Mucosa of rectum (tissue), 2 donors: ENCODE measurements at regions not wholly inside any gene's neighbourhood (a gene's known extent, or its start where the extent isn't known, plus 50 kb on each side); places are given as distances from the start of the nearest gene placed in this dataset.

Experiments used
- H3K27ac ChIP-seq, 2 donors: one replicate each; pipeline ENCODE4 v1.7.0; 2013; ENCODE audit warnings: inconsistent platforms in 2 of 2, low read depth in 2 of 2, low read length in 2 of 2
- H3K27me3 ChIP-seq, 2 donors: one replicate each; pipeline ENCODE4 v1.7.0; 2013; ENCODE audit warnings: low read length in 2 of 2; ENCODE audit not compliant: control insufficient read depth in 2 of 2, insufficient read depth in 2 of 2
- H3K36me3 ChIP-seq, 2 donors: one replicate each; pipeline ENCODE4 v1.7.0; 2013; ENCODE audit warnings: low read length in 2 of 2; ENCODE audit not compliant: control insufficient read depth in 2 of 2, insufficient read depth in 2 of 2
- H3K4me1 ChIP-seq, 2 donors: one replicate each; pipeline ENCODE4 v1.7.0; 2013; ENCODE audit warnings: low read length in 2 of 2, mild to moderate bottlenecking in 1 of 2; ENCODE audit not compliant: control insufficient read depth in 2 of 2, insufficient read depth in 2 of 2
- H3K4me3 ChIP-seq, 2 donors: one replicate each; pipeline ENCODE4 v1.7.0; 2013; ENCODE audit warnings: low read length in 2 of 2
- H3K9ac ChIP-seq, 2 donors: one replicate each; pipeline ENCODE4 v1.7.0; 2013; ENCODE audit warnings: low read length in 2 of 2, low read depth in 1 of 2, mild to moderate bottlenecking in 1 of 2
- H3K9me3 ChIP-seq, 2 donors: one replicate each; pipeline ENCODE4 v1.7.0; 2013; ENCODE audit warnings: low read length in 2 of 2; ENCODE audit not compliant: control insufficient read depth in 2 of 2
- donor health status: healthy.
- donor health status: Normal muscosa, but diverticular disease.

GRCh38 chr14:83860631-83861155 is 1669.3 kb upstream of the FLRT2 start:
- Histone ChIP-seq H3K9me3 (no peaks in the 10 kb centered on the region), H3K27me3 (no peaks in the 10 kb centered on the region), H3K4me3 (no peak overlapping the region), H3K27ac (no peak overlapping the region), H3K4me1 (no peaks in the 10 kb centered on the region), H3K36me3 (no peaks in the 10 kb centered on the region), H3K9ac (no peak overlapping the region)

- no peak overlapping the region for H3K4me3 ChIP-seq
- H3K4me1 ChIP-seq = no peaks in the 10 kb centered on the region
- no peaks in the 10 kb centered on the region for H3K27me3 ChIP-seq
- H3K27ac ChIP-seq = no peak overlapping the region
- no peak overlapping the region for H3K9ac ChIP-seq
- H3K36me3 ChIP-seq = no peaks in the 10 kb centered on the region
- no peaks in the 10 kb centered on the region for H3K9me3 ChIP-seq
Measured at GRCh38 chr14:83863042-83863774, 1666.7 kb upstream of the FLRT2 start.

- Histone ChIP-seq H3K9me3 (no peaks in the 10 kb centered on the region), H3K27ac (no peak overlapping the region), H3K27me3 (no peaks in the 10 kb centered on the region), H3K36me3 (no peaks in the 10 kb centered on the region), H3K4me3 (no peak overlapping the region), H3K4me1 (no peaks in the 10 kb centered on the region), H3K9ac (no peak overlapping the region)
Measured at GRCh38 chr14:83864106-83864505, 1665.8 kb upstream of the FLRT2 start.

GRCh38 chr14:83867566-83868225 is 1662.2 kb upstream of the FLRT2 start:
- no peaks in the 10 kb centered on the region for H3K27me3 ChIP-seq
- no peaks in the 10 kb centered on the region for H3K9me3 ChIP-seq
- H3K9ac ChIP-seq = no peak overlapping the region
- no peaks in the 10 kb centered on the region for H3K4me1 ChIP-seq
- H3K27ac ChIP-seq = no peak overlapping the region
- no peak overlapping the region for H3K4me3 ChIP-seq
- H3K36me3 ChIP-seq = no peaks in the 10 kb centered on the region

- H3K4me1 ChIP-seq = no peaks in the 10 kb centered on the region
- H3K9ac ChIP-seq = no peak overlapping the region
- H3K27ac ChIP-seq = no peak overlapping the region
- no peak overlapping the region for H3K4me3 ChIP-seq
- H3K36me3 ChIP-seq = no peaks in the 10 kb centered on the region
- no peaks in the 10 kb centered on the region for H3K27me3 ChIP-seq
- H3K9me3 ChIP-seq = peaks cover 0 to 2% of the 10 kb centered on the region in 2 donors
Measured at GRCh38 chr14:83870546-83871270, 1659.2 kb upstream of the FLRT2 start.

- Histone ChIP-seq H3K9me3 (peaks cover 0 to 2% of the 10 kb centered on the region in 2 donors), H3K36me3 (no peaks in the 10 kb centered on the region), H3K4me1 (no peaks in the 10 kb centered on the region), H3K9ac (no peak overlapping the region), H3K27ac (no peak overlapping the region), H3K27me3 (no peaks in the 10 kb centered on the region), H3K4me3 (no peak overlapping the region)
Measured at GRCh38 chr14:83873669-83874068, 1656.3 kb upstream of the FLRT2 start.

GRCh38 chr14:83874662-83875061 is 1655.3 kb upstream of the FLRT2 start:
- H3K27me3 ChIP-seq = no peaks in the 10 kb centered on the region
- no peak overlapping the region for H3K4me3 ChIP-seq
- H3K9me3 ChIP-seq = peaks cover 0 to 2% of the 10 kb centered on the region in 2 donors
- H3K4me1 ChIP-seq = no peaks in the 10 kb centered on the region
- no peaks in the 10 kb centered on the region for H3K36me3 ChIP-seq
- no peak overlapping the region for H3K27ac ChIP-seq
- H3K9ac ChIP-seq = no peak overlapping the region

- Histone ChIP-seq H3K4me1 (no peaks in the 10 kb centered on the region), H3K36me3 (no peaks in the 10 kb centered on the region), H3K27ac (no peak overlapping the region)
Measured at GRCh38 chr14:83883732-83884131, 1646.2 kb upstream of the FLRT2 start.

GRCh38 chr14:83885837-83886293 is 1644.1 kb upstream of the FLRT2 start:
- H3K9me3 ChIP-seq = no peaks in the 10 kb centered on the region
- H3K9ac ChIP-seq = no peak overlapping the region
- no peaks in the 10 kb centered on the region for H3K4me1 ChIP-seq
- no peaks in the 10 kb centered on the region for H3K27me3 ChIP-seq
- H3K27ac ChIP-seq = no peak overlapping the region
- H3K4me3 ChIP-seq = no peak overlapping the region
- no peaks in the 10 kb centered on the region for H3K36me3 ChIP-seq

More at GRCh38 chr14:83883732-83884131, 1646.2 kb upstream of the FLRT2 start:
- H3K27me3 ChIP-seq = no peaks in the 10 kb centered on the region
- no peak overlapping the region for H3K4me3 ChIP-seq
- H3K9me3 ChIP-seq = peaks cover 0 to 2% of the 10 kb centered on the region in 2 donors
- no peak overlapping the region for H3K9ac ChIP-seq

GRCh38 chr14:83887866-83888265 is 1642.1 kb upstream of the FLRT2 start:
- Histone ChIP-seq H3K4me1 (no peaks in the 10 kb centered on the region), H3K4me3 (no peak overlapping the region), H3K36me3 (no peaks in the 10 kb centered on the region), H3K27me3 (no peaks in the 10 kb centered on the region), H3K9ac (no peak overlapping the region), H3K27ac (no peak overlapping the region), H3K9me3 (no peaks in the 10 kb centered on the region)
